Nucleus accumbens (tissue), 56 donors: ENCODE measurements at regions not wholly inside any gene's neighbourhood (a gene's known extent, or its start where the extent isn't known, plus 50 kb on each side); places are given as distances from the start of the nearest gene placed in this dataset.

Experiments
- DNase-seq, 56 donors: peaks; one replicate each; lab custom pipeline; 2025; lab: John Stamatoyannopoulos, UW

DNA sequence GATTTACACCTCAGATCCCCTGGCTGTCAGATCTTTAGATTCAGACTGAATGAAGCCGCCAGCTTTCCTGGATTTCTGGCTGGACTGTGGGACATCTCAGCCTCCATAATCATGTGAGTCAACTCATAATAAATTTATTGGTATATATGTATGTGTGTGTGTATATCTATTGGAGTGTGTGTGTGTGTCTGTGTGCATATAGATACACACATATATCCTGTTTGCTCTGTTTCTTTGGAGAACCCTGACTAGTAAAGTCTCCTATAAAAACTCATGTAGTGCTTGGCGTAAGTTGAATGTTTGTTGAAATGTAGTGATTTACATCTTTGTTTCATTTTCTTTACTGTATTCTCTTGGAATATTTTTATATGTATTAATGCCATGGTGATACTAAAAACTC lies 499.5 kb upstream of the KLF12 start:
- no peak for DNase-seq

DNA sequence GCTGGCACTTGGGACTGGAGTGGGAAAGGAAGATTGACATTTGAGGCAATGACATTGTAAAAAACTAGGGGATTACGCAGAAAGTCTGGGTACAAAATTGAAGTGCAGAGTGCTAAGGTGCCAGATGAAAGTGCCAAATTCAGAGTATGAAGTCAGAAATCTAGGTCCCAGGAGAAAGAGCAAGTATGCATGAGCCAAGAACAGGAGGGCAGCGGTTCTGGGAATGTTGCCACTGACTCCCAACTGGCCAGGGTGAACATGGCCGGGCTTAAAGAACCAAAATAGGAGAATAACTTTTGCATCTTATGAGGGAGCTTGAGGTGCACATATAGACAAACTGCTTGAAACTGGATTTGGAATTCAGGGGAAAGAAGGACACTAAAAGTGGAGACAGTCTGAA lies 495.8 kb upstream of the KLF12 start:
- DNase-seq: no peak

DNA sequence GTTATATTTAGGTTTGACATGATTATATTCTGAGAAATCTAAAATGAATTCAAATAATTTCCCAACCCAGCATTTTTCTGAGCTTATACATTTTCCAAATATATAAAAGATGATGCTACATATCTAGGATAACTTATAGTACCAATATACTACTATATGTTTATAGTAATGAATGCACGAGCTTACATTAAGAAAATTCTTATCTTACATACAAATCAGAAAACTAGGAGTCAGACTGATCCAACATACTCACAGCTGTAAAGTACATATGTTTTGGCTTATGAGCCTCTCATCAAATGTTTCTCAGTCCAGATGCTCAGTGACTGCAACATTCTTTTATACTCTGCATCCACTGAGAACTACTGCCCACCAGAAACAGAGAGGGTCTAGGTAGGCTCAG lies 491.3 kb upstream of the KLF12 start:
- DNase-seq: no peak

DNA sequence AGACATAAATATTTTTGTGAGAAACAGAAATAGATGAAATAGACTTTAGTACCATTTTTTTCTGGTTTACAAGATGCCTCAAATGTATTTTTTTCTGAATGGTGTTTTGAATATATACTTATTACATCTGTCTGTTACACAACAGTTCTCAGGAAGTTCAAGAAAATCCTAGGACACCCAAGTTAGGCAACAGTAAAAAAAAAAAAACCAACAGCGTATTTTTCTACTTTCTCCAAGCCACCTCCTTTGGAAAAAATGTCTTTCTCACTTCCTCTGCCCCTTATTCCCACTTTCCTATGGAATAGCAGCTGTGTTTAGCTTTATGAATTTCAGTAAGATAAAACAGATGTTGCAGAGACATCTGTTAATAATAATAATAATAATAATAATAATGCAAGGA lies 489.6 kb upstream of the KLF12 start:
- no peak for DNase-seq

DNA sequence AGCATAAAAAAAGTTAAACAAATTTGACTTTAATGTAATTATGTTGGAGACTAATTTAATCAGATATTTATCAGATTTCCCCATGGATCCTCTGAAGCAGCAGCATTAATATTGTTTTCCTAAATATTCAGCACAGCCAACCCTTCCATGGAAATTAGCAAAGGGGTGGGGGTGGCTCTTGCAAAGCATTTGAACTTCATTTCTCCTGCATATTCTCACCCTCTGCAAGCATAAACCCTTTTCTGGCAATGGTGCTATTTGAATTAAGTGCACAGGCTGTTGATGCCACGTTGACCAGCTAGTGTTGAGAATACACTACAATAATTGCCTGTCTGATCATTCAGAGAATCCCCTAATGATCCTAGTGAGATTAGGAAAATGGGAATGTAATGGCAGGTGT lies 488.1 kb upstream of the KLF12 start:
- DNase-seq: no peak

DNA sequence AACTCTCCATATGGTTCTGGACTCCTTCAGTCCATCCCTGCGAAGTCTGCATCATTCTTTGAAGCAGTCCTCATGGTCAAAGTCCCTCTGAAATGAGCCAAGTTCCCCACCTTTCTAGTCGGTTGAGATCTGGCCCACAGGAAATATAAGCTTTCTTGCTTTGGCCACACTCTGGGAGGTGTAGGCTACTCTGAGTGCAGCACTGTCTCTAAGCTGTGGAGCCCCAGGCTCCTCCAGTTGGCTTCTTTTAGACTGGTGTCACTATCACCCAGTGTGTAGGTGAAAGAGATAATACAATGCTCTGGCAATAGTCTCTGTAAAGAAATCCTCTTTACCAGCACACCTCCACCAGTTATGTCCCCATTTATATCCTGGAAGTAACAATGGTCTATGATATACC lies 486.5 kb upstream of the KLF12 start:
- DNase-seq: no peak

DNA sequence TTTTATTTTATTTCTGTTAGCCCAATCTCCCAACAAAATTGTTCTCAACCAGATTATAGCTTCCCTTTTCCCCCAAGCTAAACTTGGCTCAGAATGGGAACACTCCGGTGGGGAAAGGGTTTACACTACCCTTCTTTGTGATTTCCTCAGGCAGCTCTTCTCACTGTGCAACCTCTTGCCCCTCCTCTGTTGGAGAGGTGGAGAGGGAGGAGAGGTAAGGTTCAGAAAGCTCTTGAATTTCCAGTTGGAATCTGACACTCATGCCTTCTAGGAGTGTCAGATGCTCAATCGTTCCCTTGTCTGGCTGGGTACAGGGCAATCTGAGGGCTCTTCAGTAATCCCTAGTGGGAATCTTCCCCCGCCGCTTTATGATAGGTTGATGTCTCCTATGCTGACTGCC lies 486.1 kb upstream of the KLF12 start:
- no peak for DNase-seq

DNA sequence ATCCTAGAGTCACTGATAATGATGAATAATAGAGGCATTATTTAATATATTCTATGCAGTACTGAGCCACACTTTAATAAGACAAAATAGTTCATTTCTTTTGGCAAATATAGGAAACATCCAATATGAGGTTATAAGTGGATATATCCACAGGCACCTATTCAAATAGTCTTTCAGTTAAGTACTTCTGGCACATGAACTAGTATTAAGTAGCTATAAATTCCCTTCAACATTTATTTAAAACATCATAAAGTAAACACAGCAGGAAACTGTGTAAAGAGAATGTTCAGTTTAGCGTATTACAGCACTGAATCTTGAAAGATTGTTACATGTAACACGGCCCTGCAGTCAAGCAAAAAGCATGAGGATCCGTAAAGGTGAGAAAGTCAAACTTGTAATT lies 463.3 kb upstream of the KLF12 start:
- DNase-seq: no peak

DNA sequence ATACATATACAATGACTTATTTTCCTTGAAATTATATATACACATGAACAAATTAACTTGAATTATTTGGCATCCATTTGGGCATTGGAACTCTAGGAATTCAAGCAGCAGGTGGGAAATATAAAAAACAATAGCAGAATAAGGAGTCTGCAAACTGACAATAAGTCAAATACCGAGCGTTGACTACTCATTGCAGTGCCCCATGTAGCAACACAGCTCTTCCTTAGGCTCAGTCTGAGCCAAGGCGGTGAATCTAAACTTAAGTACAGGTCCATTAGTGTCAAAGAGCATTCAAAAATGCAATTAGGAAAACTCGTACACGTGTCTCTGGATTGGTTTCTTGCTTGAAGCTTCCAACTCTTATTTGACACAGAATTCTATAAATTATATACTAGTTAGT lies 462.5 kb upstream of the KLF12 start:
- DNase-seq: no peak

DNA sequence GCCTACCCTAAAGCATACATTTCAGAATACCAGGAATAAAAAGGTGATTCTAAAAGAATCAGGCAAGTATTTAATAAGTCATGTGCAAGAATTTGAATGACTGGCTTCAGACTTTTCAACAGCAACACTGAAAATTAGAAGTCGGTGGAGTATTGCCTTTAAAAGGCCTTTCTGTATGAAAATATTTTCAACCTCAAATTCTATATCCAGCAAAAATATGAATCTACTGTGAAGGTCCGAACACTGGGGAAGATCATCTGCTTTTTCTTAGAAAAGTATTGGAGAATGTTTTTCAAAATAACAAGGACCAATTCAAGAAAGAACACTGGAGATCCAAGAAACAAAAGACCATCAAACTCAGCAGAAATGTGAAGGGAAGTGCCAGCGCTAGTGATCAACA lies 459.5 kb upstream of the KLF12 start:
- DNase-seq: no peak

DNA sequence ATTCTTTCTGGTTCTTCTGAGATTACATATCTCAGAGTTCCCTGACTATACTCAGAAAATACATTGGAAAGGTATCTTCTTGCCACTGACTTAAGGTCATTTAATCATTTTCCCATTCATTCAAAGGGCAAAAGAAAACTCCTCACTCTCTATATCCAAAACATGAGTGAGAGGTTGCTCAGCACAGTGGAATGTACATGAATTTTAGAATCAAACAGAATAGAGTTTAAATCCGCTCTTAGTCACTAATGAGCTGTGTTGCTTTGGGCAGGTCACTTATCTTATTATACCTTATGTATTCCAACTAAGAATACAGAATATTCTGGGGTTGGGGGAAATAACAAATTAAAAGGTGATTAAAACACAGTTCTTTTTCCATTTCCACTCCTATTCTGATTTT lies 452.6 kb upstream of the KLF12 start:
- no peak for DNase-seq

DNA sequence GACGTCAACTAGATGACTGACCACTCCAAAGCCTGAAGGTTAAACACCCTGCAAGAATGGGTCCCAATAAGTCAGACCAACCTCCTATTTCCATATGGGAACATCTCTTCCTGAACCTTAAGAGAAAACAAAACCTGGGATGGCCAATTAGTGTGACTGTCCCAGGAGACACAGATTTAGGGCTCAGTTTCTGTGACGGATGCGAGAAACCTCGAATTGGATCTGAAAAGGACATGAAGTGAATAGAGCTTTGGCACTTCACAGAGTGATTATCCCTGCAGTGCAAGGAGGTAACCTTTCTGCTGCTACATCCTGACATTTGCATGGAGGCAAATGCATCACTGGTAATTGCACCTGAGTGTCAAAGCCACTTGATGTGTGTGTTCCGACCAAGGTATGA lies 442.2 kb upstream of the KLF12 start:
- peak in 2 of 56 donors; percentile 0 to 8 for DNase-seq

DNA sequence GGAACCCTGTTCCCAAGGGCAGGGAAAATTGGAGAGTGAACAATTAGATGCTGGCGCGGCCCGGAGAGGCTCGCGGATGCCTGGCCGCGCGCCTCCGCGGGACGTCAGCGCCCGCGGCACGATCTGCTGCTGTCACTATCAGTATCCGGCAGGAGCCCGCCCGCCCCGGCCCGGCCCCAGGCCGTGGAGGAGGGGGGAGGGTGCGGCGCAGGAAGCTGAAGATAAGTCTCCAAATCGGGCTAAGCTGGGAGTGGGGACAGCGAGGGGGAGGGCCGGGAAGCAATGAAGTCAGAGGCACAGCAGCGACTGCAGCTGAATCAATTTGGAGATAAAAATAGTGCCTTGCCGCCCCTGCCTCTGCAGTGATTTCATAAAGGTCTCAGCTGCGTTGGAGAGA lies 441.5 kb upstream of the KLF12 start:
- peak in 55 of 56 donors; percentile 5 to 81 (median 48) for DNase-seq

DNA sequence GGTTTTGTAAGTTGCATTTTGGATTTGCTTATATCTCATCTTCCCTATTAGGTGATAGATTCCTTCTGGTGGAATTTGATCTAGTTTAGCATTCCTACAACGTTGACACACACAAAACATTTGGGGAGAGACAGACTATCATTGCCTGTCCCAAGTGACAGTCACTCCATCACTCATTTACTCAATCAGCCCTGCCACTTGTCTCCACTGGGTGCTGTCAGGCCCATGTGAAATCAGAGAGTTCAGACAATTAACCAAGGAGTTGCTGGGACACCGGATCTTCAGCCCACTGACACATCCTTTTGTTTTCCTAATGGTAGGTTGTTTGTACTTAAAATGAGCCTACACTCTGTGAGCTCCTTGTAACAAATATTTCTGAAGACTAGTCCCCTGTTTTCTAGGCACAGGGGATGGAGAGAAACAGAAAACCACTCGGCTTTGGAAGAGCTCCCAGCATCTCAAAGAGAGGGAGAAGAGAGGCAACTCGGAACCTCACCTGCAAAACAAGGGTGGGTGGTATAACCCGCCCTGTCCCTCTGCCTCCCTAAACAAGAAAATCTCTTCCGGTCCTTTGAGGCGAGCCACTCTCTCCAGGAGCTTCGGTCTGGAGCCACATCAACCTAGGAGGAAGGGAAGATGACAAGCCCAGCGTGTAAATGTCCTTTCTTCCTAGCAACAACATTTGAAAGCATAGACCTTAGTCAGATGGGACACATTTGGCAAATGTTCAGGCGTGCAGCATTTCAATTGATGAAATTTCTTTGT lies 440.9 kb upstream of the KLF12 start:
- DNase-seq: peak in 9 of 56 donors; percentile 5 to 66 (median 42)

DNA sequence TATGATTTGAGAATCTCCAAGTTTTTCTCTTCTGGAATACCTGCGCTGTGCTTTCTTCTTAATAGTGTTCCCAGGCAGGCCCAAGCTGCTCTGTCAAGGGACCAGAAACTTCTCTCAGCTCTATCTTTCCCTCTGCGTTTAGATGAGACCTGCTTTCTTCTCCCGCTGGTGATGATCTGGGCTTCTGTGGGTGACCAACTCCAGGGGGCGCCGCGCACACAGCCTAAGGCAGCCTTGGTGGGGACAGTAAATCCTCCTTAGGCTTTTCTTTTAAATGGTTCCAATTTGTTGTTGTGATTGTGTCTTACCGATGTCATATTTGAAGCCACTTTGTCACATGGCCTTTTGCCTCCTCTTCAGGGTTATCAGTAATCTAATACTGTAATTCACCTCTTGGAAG lies 439.4 kb upstream of the KLF12 start:
- peak in 6 of 56 donors; percentile 0 to 16 (median 2) for DNase-seq

DNA sequence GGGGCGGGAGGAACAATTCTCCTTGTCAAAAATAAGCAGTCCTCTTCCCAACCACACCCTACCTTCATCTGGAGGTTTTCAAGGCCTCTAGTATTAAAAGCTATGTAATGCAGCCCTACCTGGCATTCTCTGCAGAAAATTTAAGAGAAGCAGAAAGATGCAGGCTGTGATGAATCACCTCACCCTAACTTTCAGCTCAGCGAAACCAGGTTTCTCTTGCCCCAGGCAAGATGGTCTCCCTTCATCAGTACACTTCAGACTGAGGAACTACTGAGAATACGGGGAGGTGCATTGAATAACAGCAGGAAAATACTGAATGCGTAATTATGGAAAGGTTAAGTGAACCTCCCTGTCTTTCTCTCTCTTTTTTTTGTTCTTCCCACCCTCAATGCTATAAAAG lies 437.6 kb upstream of the KLF12 start:
- DNase-seq: no peak

DNA sequence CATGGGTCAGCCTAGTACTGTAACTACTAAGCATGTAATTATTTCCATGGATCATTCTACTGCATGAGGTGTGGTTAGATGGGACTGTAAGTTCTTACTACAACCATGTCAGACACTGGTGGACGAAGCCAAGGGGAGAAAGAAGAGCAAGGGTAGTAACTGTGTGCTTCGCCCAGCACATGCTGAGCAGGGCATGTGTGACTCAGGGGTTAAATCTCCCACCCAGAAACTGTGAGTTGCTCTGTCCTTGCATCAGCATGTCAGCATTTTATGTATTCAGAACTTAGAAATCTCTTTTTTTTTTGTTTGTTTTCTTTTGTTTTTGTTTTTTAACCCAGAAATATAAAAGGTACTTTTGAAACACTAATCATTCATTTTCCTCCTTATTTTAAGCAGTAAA lies 436.6 kb upstream of the KLF12 start:
- DNase-seq: no peak

DNA sequence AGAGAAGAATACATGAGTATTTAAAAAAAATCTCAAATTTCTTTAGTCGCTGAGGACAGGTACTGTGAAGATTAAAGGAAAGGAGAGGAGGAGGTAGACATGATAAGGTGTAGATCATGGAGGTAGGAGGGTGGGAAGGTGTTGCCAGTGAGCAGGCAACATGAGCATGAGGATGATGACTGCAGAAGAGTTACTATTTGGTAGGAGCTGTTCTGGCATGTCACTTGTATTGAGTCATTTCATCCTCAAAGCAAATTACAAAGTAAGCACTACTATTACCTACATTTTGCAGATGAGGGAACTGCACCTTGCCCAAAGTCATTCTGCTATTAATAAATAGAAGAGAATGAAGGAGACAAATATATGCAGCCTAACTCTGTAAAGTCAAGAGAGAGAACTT lies 435.8 kb upstream of the KLF12 start:
- DNase-seq: no peak

DNA sequence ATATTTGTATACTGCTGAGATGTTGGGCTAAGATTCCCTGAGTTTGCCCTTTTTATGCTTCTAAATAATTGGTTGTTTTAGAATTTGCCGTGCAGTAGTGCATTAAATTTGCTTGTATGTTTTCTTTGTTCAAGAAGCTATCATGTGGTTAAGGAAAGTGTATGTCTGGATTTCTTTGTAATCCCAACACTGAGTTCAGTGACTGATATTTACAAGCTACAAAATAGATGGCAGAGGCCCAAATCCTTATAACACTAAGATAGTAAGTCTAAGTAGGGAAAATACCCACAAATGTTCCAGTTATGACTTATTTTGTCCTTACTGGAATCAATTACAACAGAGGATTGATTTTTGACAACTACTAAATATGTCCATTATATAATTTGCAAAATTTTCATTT lies 435.0 kb upstream of the KLF12 start:
- no peak for DNase-seq

DNA sequence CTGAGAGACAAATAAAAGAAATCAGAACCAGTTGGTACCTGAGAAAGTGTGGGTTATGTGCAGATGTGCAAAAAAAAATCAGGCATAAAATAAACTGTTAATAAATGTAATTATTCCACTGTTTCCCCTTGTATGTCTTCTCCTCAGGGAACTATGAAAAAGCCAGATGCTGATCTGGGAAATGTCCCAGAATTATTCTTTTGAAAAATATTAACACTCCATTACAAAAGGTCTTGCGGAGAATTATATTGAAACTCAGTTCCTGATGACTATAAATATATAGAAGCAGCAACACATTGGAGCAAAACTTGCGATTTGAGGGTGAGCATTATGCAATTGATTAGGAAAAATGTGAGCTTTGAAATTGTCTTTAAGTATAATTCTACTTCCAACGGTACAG lies 433.3 kb upstream of the KLF12 start:
- no peak for DNase-seq

DNA sequence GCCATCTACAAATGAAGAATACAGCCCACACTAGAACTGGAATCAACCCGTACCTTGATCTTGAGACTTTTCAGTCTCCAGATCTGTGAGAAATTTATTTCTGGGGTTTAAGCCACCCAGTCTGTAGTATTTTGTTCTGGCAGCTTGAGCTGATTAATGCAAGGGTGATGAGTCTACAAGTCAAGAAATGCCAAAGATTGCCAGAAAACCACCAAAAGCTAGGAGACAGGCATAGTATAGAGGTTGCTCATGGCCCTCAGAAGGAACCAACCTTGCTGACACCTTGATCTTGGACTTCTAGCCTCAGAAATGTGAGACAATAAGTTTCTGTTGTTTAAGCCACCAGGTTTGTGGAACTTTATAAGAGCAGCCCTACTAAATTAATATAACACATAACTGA lies 428.2 kb upstream of the KLF12 start:
- no peak for DNase-seq

DNA sequence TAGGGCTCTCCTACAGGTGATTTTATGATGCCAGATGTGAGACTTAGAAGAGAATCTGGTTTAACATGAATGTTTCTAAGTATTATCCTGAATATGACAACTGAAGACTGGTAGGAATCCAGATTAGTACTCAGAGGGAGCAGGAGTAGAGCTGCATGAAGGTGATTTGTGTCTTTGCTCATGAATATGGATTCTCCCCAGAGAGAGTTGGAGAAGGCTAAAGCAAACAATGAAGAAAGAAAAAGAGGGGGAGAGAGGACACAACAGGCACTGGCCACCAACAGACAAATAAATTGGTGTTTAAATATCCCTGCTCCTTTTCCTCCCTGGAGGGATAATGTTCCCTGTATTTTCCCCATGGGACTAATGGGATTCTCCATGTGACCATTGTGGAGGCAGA lies 427.0 kb upstream of the KLF12 start:
- DNase-seq: no peak

DNA sequence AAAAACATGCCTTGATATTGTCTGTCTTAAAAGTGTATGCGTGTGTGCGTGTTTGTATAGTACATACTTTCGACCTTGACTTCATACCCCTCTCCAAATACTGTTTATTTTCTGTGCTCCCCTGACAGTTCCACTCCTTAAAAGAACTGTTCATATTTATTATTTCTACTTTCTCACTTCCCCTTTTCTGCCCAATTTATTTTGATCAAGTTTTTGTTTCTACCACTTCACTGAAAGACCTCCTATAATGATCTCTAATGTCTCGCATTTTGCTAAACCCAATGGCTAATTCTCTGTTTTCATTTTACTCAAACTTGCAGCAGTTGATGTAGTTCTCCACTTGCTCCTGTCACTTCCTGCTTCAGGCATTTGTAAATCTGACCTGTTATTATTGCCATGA lies 426.1 kb upstream of the KLF12 start:
- DNase-seq: no peak
